SHP77 (cell line): ENCODE measurements at regions not wholly inside any gene's neighbourhood (a gene's known extent, or its start where the extent isn't known, plus 50 kb on each side); places are given as distances from the start of the nearest gene placed in this dataset.

Experiments used
- DNase-seq, 2 experiments: peaks; one replicate each; lab custom pipeline; 2025; lab: John Stamatoyannopoulos, UW

DNA sequence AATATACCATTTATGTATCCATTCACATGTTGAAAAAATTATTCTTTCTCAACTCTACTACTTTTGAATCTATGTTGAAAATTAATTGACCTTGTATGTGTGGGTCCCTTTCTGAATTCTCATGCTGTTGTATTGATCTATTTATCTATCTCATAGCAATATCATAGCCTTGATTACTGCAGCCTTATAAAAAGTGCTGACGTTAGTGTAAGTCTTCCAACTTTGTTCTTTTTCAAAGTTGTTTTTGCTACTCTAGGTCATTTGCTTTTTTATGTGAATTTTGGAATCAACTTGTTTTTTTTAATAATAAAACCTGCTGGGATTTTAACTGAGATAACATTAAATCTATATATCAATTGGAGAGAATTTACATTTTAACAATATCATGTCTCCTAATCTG, 52.2 kb upstream of the PAX3 start:
- DNase-seq, result no peak

DNA sequence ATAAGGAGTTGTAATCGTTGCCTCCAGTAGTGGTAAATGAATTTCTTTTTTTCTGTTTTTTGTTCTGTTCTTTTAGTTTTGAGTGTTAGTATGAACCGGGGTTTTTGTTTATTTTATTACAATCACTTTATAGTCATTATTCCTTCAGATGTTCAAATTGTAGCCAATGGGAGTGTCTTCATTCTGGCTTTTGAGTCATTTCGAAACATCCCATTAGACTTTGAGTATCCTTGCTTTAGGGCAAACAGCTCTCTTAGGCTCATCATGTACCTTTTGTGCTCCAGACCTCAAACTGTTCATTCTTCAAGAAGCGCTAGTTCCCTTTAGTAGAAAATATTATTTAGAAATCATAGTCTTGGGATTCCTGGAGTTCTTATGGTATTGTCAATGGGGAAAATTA, 54.2 kb upstream of the PAX3 start:
- no peak for DNase-seq

DNA sequence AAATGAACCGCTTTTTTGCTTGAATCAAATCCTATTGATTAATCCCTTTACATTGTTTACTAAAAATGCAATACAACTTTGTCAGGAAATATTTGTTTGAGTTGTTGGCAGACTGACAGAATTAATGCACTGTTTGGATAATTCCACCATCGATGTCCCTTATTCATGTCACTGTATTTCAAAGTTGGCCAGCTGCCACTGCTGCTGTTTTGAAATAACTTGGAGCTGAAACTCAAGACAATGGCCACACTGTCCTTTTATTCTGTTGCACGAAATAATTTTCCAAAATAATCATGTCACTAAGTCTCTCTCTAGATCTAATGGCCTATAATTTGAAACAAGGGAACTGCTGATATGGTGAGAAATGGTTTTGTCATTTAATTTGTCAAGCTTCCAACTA, 55.2 kb upstream of the PAX3 start:
- no peak for DNase-seq

DNA sequence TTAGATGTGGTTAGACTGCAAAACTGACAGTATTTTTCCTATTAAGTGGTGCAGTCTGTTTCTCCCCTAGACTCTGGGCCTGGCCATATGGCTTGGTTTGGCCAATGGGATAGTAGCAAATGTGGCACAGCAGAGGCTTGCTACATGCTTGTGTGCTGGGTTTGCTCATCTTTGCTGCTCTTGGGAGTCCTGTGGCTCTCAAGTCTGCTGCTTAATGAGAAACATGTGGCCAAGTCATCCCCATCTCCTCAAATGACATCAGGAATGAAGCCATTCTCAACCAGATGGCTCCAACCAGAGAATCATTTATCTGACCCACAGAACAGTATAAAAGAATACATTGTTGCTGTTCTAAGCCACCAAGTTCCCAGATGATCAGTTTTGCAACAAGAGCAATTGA, 57.1 kb upstream of the PAX3 start:
- no peak for DNase-seq

DNA sequence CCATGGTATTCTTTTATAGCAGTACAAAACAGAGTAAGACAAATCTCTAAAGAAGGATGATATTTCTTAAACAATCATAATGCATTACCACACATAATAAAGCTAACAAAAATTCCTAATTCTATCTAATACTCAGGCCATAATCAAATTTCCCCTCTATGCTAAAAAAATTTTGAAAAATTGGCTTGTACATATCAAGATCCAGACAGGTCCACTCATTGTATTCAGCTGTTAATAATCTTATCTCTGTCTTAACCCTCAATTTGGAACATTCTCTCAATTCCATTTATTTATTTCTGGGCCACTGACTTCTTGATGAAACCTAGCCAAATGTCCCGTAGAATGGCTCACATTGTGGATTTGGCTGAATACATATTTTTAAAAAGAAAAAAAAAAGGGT, 59.1 kb upstream of the PAX3 start:
- DNase-seq, result no peak

DNA sequence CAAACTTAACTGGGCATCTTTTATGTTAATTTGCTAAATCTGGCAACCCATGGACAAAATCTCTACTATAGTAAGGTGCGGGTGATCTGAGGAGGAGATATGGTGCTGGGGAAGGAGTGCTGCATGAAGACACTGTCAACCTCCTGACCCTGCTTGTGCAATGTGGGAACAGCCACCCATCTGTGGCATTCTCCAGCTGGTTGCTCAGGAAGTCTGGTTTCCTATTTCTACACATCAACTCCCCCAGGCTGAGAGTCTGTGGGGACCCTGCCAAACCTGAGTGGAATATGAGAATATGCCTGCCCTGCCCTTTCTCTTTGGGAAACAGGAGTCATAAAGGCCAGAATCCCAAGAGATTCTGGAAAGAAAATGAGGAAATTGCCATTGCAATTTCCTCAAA, 60.1 kb upstream of the PAX3 start:
- no peak for DNase-seq

DNA sequence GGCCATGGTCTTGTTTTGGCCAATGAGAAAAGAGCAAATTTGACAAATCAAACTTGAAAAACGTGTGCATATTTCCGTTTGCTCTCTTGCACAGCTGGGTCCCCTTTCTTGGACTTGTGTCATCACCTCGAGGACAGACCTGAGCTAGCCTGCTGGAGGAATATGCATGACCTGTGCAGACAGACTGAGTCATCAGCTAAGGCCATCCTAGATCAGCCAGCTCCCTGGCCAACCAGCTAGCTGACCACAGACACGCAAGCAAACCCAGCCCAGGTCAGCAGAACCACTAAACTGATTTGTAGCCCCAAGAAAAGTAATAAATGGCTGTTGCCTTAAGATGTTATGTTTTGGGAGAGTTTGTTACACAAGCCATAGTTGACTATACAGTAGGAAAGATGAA, 61.3 kb upstream of the PAX3 start:
- DNase-seq, result no peak

DNA sequence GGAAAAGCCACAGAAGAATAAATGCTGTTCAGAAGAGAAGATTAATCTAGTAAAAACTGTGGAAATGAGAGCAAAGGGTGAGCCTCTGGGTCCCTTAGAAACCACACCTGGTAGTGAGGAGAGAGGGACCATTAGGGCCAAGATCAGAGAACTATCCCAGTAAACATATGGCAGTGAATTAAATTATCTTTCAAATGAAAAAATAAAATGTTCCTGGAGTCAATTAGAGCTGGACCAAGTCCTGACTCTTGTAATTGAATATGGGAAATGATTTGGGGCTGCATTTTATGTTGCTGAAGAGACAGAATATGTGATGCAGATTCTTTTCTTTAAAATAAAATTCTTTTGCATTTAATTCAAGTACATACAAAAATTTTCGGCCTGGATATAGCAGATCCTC, 62.2 kb upstream of the PAX3 start:
- DNase-seq, result no peak

DNA sequence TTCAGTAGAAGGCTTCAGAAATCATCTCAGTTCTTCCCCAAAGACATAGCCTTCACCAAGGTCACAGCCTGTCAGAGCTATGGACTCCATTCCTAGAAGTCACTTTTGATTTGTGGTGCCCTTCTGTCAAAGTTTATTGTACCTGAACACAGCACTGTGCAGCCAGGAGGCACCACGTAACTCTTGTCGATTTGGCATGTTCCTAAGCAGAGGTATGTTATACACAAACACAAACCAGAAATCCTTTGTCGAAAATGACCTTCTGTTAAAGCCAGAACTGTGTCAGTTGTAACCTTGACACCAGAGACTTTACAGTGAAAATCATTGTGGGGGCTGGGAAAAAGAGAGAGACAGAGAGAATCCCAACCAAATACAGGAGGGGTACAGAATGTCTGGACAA, 62.6 kb upstream of the SGPP2 start:
- no peak for DNase-seq

DNA sequence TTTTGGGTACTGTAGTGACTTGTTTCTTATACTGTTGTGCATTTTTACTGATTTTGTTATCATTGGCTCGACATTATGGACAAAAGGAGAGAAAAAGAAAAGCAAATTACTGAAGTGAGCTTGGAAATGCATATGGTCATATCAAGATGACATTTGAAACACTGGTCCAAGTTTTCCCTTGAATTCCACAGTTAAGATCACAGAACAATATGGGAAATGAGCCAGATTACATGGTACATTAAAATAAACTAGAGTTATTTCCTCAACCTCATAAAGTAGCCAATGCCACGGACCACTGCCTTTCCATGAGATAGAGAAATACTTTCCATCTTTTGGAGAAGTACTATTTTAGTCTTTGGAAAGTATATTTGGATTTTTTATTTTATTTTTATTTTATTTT, 62.0 kb upstream of the SGPP2 start:
- no peak for DNase-seq

DNA sequence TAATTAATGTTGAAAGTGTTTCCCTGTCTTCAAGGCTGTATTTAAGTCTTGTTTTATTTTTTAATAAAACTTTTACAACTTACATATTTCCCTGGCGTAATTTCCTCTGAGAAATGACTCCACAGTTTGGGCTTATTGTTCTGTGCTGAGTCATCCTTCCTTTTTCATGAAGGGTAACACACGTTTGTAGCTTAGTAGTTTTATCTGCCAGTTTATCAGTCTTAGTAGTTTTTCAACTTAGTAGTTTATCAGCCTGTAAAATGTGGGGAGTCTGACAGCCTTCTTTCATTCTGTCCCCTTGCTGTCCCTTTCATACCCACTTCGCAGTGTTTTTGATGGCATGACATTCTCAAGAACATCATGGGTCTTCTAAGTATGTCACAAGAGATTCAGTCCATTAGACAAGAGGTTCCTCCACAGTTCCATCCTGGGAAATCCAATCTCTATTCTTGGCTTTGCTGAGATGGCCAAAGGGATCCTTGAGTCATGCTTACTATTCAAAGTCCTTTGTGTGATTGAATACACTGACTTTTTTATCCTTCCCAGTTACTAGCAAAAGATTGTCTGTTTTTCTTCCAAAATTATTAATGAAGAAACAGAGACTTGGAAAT, 60.0 kb upstream of the SGPP2 start:
- no peak for DNase-seq

DNA sequence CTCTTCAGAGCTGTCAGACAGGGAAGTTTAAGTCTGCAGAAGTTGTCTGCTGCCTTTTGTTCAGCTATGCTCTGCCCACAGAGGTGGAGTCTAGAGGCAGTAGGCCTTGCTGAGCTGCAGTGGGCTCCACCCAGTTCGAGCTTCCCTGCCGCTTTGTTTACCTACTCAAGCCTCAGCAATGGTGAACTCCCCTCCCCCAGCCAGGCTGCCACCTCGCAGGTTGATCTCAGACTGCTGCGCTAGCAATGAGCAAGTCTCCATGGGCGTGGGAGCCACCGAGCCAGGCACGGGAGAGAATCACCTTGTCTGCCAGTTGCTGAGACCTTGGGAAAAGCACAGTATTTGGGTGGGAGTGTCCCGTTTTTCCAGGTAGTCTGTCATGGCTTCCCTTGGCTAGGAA, 56.1 kb upstream of the SGPP2 start:
- peak in 1 of 2 experiments; percentile 24 for DNase-seq

DNA sequence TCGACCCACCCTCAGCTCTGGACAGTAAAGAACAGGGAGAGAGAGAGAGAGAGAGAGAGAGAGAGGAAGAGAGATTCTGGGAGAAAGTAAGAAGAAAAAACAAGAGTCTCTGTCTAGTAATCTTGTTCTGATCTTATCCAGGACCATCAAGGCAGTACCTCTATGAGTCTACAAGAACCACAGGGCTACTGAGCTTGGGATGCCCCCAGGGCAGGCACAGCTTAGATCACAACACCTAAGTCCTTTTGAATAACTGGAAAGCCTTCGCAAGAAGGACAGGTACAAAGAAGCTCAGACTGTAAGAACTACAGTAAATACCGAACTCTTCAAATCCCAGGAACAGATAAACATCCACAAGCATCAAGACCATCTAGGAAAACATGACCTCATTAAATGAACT, 51.4 kb upstream of the SGPP2 start:
- no peak for DNase-seq
